ENCODE measurements at regions not wholly inside any gene's neighbourhood (a gene's known extent, or its start where the extent isn't known, plus 50 kb on each side); places are given as distances from the start of the nearest gene placed in this dataset.

DNA sequence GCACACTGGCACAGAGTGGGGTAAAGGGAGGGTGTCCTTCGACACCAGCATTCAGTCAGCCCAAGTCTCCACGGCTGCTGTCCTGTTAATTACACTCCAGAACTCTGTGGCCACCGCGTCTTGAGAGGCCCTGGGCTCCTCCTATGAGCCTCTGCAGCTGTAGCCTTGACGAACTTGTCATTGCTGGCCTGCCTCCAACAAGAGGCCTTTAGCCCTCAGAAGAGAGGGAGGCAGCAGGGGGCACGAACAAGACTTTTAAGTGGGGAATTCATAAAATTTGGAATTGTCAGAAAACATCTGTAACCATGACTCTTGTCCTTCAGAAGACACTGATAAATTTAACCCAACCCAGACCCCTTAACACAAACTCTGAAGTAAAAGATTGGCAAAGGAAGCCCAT lies 241.9 kb downstream of the UQCRFS1 start:
- peak; percentile 39 for DNase-seq

DNA sequence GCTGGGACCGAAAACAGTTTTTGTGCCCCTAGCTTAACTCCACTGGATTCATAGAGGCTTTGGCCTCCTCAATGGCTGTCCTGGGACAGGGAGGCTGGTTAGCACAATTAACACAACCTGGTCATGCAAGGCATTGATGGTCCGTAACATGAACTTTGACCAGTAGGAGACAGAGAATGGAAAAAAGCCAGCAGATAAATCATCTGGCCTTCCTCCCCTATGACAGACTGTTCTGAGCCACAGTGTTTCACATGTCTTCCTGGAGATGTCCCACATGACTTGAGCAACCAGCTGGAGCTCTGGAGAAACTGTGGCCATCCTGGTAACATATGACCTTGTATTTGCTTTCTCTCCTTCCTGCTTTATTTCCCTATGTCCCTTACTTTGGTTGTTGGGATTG lies 244.2 kb downstream of the UQCRFS1 start:
- DNase-seq: no peak

DNA sequence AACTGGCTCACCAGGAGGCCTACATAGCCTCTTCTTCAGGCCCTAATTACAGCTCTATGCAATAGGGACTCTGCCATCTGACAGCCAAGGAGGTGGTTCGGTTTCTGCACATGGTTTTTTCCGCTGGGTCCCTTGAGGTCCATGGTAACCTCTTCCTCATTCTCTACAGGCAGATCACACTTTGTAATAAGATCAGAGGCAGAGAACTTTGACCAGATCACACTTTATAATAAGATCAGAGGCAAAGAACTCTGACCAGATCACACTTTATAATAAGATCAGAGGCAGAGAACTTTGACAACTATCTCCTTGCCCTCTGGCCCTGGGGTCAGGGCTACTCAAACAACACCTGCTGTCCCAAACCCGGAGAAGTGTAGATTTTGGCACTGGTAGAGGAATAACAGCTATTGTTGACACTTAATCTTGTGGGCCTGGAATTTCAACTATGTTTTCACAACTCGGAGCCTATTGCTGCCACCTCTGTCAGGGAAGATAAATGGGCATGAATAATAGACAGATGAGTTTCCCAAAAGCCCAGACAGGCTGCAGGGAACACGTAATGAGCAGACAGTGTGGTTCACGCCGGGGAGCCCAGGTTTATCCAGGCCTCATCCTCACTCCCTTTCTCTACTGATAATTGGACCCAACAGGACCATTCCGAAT lies 246.1 kb downstream of the UQCRFS1 start:
- DNase-seq: peak; percentile 54

DNA sequence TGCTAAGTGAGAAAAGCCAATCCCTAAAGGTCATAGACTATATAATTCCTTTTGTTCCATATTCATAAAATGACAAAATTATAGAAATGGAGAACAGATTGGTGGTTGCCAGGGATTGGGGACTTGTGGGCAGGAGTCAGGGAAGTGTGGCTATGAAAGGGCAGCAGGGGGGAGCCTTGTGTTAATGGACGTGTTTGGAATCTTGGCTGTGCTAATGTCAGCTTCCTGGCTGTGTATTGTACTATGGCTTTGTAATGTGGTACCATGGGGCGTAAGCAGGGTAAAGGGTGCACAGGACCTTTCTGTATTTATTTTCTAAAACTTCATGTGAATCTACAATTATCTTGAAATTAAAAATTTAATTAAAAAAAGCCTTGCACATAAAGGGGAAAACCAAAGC lies 248.5 kb downstream of the UQCRFS1 start:
- no peak for DNase-seq

DNA sequence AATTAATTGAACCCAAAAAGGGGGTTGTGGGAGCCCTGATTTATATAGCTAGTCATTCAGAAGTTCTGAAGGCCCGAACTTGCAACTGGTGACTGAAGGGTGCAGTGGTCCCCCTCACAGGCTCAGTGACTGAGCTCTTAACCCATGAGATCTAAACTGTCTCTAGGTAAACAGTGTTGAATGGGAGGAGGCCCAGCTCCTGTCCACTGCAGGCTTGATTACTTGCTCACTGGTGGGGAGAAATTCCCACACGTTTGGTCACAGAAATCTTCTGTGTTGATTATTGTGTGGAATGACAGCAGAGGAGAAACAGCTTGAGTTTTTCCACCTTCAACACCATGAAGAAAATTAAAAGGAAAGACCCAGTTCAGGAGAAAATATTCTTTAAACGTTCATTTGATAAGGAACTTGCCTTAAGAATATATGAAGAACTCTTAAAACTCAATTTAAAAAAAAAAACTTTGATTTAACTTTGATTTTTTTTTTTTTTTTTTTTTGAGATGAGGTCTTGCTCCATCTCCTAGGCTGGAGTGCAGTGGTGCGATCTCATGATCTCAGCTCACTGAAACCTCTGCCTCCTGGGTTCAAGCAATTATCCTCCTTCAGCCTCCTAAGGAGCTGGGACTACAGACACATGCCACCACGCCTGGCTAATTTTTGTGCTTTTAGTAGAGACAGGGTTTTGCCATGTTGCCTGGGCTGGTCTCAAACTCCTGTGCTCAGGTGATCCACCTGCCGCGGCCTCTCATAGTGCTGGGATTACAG lies 249.3 kb downstream of the UQCRFS1 start:
- no peak for DNase-seq

DNA sequence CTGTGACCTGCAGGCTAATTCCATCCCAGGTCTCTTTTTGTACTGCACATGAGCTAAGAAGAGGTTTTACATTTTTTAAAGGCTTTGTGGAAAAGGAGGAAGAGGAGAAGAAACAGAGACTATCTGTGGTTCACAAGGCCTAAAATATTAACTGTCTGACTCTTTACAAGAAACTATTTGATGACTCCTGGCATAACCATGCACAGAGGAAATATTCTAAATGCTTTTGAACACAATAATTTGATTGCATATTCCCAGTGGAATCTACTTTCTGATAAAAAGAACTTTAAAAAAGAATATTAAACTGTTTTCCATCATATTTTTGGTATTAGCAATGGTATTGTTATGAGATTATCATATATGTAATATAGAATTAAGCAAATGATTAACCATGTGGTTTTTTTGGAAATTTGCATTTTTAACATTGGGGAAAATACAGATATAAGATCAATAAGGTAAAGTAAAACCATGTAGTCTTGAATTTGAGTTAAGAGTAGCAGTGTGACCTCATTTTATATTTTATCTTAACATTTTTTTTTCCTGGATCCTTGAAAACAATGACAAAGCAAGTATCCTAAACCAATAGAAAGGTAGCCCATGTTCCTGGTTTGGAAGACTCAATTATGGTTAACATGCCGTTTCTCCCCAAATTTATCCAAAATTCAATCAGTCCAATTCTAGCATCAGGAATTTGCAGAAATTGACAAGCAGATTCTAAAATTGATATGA lies 251.0 kb downstream of the UQCRFS1 start:
- DNase-seq: peak; percentile 85

DNA sequence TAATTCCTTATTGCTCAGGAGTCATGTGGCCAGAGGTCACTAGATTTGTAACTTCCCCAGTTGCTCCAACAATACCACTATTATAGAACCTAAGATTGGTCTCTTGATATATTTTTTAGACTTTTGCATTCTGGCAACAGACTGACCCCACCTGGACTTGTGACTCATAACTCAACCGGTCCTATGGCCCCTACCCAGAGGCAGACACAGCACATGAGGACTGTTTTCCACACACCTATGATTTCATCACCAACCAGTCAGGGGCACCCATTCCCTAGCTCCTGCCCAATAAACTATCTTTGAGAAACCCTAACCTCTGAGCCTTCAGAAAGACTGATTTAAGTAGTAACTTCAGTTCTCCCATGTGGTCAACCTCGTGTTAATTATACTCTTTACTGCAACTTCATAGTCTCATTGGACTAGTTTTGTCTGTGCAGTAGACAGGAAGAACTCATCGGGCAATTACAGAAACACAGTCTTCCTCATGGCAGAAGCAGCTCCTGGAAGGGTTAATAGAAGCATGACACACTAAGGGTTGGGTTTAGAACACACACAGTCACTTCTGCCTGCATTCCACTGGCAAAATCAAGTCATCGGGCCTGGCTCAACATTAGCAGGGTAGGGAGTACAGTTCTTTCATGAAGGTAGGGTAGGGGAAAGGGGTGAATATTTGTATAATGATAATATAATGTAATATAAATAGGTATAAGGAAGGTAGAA lies 251.8 kb downstream of the UQCRFS1 start:
- peak; percentile 73 for DNase-seq

DNA sequence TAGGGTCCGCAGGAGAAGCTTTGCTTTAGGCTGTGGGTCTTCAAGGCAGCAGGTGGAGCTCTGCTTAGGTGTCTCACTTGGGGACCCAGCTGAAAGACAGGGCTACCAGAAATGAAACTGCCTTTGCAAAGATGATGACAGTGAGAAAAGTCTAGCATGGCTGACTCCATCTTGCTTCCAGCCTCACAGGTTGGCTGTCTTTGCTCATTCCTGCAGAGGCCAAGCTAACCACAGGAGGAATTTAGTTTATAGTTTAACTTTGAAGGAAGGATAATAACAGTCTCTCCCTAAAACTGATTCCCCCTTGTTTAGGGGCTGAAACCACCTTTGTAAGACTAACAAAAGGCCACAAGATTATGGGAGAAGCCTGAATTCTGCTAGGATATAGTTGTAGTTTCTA lies 252.4 kb downstream of the UQCRFS1 start:
- DNase-seq: no peak

DNA sequence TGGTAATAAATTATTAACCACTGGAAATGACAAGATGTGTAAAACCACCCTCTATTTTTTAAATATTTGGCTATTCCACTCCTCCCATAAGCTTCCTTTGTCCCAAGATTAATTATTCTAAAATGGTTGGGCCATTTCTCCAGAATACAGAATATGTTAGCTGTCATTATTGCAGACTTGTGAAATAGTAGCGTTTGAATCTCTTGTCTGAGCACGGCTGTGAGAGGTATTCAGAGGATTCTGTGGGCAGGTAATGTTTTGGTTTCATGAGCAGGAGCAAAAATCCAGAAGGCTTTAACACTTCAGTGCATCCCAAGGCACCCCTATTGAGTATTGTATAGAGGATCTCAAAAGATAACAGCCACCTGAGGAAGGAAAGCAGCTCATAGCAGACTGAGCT lies 256.0 kb downstream of the UQCRFS1 start:
- DNase-seq: peak; percentile 47

DNA sequence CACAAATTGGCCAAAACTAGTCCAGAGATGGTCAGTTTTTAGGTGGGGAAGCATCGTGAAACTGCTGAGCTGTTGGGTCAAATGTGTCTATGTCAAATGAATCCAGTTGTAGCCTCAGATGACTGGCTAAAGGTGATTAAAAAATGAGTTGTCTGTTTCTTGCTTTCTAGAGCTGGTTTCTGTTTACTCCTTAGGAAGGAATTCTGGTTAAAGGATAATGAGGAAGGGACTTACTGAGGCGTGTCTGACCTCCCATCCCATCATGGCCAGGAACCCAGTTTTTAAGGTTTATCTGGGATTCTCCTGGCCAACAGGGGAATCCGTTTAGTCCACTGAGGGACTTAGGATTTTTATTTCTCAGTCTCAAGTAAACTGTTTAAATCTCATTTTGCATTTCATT lies 256.5 kb downstream of the UQCRFS1 start:
- no peak for DNase-seq

DNA sequence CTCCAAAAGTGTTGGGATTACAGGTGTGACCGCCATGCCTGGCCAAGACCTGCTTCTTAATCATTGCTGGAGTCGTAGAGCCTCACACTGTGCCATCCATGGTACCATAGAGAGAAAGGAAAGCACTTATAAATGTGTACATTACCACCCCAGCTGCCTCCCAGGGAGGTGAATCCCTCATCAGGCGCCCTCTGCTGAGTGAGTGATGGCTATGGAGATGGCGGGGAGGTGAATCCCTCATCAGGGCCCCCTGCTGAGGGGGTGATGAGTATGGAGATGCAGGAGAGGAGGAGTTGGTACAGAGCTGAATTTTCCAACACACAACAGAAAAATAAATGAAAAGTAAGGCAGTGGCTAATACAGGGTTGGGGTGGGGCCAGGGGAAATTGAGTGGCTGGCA lies 263.4 kb downstream of the UQCRFS1 start:
- no peak for DNase-seq

DNA sequence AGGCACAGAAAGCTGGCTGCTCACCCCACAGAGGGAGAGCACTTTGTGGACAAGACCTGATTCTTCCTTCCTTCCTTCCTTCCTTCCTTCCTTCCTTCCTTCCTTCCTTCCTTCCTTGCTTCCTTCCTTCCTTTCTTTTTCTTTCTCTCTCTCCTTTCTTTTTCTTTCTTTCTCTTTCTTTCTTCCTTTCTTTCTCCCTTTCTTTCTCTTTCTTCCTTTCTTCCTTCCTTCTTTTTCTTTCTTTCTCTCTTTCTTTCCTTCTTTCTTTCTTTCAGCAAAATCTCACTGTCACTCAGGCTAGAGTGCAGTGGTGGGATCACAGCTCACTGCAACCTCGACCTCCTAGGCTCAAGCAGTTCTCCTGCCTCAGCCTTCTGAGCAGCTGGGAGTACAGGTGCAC lies 263.9 kb downstream of the UQCRFS1 start:
- DNase-seq: no peak

DNA sequence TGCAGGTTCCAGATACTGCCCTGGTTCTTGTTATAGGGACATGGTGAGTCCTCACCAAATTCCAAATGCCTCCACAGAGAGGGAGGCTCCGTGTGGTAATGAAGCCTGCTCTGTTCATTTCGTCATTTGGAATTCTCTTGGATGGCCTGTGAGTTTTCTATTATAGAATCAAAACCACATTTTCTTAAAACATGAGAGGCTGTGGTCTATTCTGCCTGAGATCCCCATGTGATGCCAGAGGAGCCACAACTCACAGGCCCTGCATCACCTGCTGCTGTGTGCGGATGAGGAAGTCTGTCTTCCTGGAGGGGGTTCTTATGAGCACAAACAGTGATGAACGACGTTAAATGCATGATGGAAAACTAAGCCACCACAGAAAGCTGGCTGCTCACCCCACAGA lies 264.4 kb downstream of the UQCRFS1 start:
- peak; percentile 73 for DNase-seq

DNA sequence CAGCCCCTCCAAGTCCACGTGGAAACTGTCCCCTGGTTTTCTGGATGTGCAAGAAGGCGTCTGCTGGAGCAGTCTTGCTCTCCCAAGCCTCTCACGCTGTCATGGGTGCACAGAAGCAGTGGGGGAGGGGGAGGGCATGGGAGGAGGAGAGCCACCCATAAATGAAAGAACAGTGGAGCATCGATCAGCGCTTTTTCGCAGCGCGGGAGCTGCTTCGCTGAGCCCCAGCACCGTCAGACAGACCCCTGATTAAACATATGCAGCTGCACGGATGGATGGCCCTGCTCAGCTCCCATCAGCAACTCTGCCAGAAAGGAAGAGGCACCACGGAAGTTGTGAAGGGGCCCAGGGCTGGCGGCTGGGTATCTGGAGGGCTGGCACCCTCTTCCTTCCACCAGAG lies 264.9 kb downstream of the UQCRFS1 start:
- DNase-seq: no peak

DNA sequence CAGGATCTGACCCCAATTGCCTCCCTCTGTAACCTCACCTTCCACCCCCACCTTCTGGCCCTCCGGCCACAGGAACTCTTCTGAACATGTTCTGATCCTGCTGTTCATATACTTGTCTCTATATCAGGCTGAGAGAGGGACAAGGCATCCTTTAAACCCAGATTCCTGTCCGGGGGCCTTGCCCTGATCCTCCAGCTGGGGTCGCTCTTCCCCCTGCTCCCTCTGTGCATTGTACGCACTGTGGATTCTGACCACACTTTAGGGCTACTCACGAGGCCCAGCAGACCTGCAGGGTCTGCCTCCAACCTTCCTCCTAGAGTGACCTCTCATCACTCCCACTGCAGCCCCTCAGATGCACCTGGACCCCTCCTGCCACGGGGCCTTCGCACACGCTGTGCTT lies 269.3 kb downstream of the UQCRFS1 start:
- no peak for DNase-seq

DNA sequence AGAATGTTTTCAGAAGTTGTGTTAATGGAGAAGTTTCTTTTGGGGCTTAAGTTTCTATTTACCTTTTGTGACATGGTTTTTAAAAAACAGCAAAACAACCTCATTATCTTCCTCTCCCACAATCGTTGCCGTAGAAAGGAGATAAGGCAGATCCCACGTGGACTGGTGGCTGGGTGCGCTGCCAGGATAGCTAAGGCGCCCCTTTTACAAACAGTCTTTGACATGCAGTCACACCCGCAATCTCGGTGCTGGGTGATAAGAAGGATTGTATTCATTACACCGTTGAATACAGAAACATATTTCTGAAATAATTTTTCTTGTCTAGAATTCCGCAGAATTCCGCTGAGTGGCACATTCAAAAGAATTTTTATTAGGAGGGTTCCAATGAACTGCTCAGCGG lies 271.1 kb downstream of the UQCRFS1 start:
- no peak for DNase-seq

DNA sequence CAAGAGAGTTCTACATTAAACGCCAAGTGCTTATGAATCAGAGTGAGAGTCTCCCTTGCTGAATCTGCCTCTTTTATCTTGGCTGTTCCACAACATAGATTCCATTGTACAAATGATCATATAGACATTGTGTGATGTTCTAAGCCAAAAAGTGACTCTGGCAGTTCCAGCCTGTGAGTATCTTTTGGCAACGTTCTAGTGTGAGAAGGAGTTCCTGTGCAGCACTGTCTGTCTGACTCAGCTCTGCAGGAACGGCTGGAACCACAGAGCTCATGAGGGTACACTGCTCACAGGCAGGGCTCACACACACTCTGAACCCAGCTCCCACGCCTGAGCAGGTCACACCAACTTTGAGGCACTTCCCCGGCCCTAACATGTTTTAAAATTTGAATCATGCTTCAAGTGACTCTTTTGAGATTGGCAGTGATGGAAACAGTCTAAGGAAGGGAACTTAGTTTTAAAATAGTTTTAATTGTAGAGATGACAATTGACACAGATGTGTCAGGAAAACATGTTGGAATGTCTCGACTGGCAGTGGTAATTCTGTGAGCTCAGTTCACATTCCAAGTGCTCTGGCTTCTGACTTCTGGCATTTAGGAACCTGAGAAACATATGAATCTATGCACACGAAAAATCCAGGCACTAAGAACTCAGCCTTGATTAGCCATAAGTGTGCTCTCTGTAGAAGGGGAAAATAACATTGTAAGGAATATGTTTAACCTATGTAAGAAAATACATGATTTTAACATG lies 272.0 kb downstream of the UQCRFS1 start:
- DNase-seq: peak; percentile 87

DNA sequence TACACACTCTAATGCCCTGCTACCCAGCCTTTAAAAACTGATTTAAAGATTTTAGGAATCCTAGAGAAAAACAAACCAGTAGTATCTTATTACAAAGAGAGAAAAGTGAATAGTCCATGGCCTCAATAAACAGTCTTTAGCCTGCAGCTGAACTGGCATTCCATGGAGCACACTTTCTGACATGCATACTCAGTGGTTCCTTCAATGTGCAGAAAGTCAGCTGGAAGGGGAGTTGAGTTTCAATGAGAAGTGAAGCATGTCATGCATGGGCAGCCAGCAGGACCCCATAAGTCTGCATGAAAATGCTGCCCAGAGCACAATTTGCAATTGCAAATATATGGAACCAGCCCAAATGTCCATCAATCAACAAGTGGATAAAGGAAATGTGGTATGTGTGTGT lies 273.7 kb downstream of the UQCRFS1 start:
- DNase-seq: no peak

DNA sequence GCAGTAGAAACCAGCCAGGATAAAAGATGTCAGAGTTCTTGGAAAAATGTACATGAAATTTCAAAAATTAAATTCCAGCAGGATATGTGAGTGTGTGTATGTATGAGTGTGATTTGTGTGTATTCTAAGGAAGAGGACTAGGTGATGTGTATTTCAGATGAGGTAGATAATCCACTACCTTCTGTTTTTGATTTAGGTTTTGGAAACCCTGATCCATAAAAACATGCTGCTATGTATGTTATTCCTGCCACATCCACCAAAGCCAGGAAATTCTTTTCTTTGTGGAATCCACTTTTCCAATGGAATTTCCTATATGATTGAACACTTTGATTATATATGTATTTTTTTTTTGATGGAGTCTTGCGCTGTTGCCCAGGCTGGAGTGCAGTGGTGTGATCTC lies 276.9 kb downstream of the UQCRFS1 start:
- peak; percentile 58 for DNase-seq

DNA sequence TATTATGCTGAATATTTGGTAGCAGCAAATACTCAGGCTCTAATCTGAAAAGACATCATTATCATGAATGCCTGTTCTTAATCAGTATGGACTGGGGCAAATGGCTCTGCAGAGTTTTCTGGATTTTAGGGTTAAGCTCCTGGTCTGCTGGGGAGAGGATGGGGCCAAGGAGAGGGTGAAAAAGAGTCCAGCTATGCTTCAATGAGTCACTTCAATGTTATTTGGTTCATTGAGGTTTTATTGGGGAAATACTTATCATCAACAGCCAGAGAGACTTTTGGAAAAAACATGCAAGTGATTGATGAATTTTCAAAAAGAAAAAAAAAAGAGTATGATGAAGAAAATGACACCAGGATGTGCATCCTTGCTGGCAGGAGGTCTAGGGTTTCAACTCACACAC lies 278.3 kb downstream of the UQCRFS1 start:
- peak; percentile 72 for DNase-seq

DNA sequence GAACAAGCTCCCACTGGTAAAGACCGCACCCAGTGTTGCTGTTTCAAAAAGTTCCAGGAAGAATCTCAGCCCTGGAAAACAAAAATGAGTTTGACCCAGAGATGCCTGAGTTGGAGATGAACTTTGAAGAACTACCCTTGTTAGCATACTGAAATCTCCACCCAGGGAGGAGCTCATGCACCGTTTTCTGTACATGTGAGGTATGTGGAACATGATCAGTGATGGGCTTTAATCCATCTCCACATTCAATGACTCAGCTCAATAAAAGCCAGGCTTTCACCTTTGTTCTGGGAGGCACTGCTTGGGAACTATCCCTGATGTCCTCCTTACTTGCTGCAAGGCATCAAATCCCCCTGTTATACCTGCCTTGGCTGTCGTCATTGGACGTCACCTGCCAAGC lies 279.9 kb downstream of the UQCRFS1 start:
- DNase-seq: peak; percentile 23

DNA sequence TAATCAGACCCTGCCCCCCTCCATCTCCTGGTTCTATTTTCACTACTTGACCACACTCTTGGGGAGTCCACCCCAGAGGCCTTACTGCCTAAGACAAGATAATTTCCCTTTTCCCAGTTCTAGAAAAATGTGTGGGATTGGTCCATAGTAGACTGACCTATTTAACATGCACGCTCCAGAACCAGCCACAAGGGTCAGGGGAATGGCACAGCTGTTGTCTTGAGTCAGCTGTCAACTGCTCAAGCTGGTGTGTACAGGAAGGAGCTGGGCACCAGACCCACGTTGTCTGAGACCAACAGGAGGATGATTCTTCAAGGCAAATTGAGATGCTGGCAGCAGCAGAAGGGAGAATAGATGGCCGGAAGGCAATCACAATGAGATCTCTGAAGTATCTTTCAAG lies 280.5 kb downstream of the UQCRFS1 start:
- no peak for DNase-seq

Data from fibroblast of skin of abdomen (primary cell).